GM19455 (cell line): ENCODE measurements at regions not wholly inside any gene's neighbourhood (a gene's known extent, or its start where the extent isn't known, plus 50 kb on each side); places are given as distances from the start of the nearest gene placed in this dataset.
A peak's percentile ranks its signal among the peaks of the same experiment; 100 is the strongest.

Experiments
- ATAC-seq: cut with Tn5 transposase; IDR thresholded peaks from one replicate; pipeline ENCODE4 v1.9.1; 2021; ENCODE audit not compliant: unreplicated experiment

- ATAC-seq: peak; percentile 70
These were observed 234.2 kb upstream of the MEF2C start for GRCh38 chr5:89117124-89117644.

DNA sequence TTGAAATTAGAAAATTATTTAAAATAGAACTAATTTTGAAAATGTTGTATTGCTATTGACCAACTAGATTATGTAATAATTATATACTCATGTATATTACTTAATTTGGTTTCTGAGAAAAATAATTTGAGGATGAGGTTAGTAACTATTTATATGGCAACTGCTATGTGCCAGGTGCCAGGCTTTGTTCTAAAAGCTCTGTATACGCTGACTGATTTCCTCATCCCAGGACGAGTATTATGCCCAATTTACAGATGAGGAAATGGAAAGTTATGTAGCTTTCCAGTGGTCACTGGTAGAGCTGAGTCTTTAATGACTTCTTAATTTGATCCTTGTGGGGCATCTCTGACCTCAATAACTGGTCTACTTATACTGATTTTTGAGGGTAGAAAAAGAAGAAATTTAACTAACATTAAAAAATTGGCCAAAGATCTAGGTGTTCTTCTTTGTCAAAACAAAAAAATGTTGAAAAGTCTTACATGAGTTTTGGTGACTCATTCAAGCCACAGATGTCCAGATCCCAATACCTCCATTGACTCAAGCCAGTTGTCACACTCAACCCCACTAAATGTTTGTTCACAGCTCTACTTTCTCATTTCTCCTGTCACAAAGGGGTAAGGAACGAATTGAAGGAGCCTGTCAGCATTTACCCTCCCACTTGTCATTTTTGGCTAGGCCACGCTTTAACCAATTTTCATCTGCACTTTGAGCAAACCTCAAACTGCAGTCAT is 228.1 kb upstream of the MEF2C start:
- no peak for ATAC-seq

- no peak for ATAC-seq
These were observed 223.5 kb upstream of the MEF2C start for GRCh38 chr5:89106480-89106879.

GRCh38 chr5:89105836-89106235 is 222.9 kb upstream of the MEF2C start:
- ATAC-seq: no peak

- no peak for ATAC-seq
These were observed 222.2 kb upstream of the MEF2C start for GRCh38 chr5:89105171-89105695.

DNA sequence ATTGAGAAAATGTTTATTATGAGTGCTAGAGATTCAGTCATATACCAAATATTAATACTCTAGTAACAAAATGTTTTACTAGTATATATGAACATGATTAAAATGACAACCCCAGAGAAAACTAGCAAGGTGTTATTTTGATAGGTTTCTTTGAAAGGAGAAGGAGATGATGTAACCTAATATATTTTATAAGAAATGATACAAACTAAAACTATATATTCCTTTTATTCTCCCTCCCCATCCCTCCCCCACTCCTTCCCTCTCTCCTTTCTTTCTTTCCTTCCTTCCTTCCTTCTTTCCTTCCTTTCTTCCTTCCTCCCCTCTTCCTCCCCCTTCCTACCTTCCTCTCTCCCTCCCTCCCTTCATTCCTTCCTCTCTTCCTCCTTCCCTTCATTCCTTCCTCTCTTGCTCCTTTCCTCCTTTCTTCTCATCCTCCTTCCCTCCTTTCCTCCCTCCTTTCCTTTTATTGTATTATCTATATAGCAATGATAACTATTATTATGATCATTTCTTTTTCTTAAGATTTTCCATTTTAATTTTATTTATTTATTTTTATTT is 215.3 kb upstream of the MEF2C start:
- no peak for ATAC-seq

- peak; percentile 84 for ATAC-seq
These were observed 214.1 kb upstream of the MEF2C start for GRCh38 chr5:89097103-89097502.

DNA sequence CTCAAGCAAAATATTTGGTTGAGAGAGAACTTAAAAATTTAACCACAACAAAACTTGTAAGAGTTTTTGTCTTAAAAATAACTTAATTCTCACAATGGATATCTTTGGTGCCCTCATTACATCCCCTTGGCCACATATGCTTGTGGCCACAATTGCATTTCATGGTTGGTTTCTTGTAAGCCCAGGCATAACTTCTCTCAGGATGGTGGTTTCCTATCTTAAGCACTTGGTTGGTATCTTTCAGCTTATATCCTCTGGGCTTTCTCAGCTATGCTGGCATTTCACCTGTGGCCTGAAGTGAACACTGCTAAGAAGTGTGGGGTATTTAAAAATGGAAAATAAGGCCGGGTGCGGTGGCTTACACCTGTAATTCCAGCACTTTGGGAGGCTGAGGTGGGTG is 212.4 kb upstream of the MEF2C start:
- no peak for ATAC-seq

GRCh38 chr5:89090037-89090436 is 207.1 kb upstream of the MEF2C start:
- no peak for ATAC-seq

DNA sequence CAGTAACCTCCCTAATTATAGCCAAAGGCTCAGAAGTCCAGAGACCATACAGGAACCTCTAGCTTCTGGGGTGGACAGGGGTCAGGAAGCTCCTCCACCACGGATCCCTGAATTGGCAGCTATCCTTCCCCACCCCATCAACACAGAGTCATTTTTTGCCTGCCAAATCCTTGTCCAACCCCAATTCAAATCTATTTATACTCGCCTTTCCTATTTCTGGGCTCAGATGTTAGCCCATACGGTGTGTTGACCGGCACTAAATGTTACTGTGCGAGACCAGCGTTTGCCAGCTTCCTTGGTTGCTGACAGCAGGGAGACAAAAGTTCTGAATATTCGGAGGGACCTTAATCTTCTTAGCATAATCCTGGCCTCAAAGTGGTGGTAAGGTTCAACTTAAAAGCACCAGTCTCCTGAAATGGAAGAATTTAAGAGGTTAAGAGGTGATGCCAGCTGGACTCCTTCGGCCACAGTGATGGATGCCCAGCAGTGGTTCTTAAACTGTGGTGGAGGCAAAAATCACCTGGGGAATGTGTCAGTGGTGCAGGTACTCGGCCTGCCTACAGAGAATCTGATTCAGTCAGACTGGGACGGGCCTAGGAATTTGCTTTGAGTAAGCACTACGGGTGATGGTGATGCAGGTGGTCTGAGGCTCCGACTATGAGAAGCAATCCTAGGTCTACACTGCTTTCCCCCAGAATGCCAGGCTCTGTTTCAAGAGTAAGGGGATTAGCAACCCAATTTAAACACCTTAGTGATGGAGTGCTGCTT is 204.8 kb upstream of the MEF2C start:
- ATAC-seq: no peak

DNA sequence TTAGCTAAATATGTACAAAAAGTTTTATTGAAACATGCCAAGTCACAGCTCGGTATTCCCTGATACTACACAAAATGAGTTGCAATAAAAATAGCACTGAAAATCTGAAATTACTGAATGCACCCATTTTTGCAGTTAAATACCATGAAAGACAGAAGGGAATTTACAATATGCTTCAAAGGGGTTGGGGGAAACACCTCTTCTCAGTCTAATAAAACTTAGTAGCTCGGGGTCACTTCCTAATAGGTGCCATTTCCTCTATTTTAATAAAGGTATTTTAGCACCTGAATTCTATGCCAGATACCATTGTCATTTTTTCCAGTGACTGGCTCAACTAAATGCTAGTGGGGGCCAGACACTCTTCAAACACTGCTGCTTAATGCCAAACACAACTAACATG is 204.1 kb upstream of the MEF2C start:
- no peak for ATAC-seq

GRCh38 chr5:89086390-89087086 is 203.6 kb upstream of the MEF2C start:
- no peak for ATAC-seq

- ATAC-seq: no peak
These were observed 200.8 kb upstream of the MEF2C start for GRCh38 chr5:89083791-89084190.

DNA sequence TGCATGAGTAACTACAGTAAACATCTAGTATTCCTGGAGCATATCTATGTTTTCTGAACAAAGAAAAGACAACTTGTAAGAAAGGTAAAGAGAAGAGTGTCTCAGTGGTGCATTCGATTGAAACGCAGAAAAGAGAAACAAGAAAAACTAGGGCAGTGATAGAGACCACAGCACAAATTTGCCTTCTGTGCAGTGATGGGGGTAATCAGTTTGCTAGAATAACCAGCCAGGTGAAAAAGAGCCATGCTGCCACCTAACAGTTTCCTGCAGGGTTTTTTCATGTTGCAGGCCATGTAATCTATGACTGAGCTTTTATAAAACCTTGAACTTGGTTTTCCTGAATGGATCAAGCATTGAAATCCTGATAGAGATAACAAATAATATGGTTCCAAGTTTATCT is 198.4 kb upstream of the MEF2C start:
- no peak for ATAC-seq

DNA sequence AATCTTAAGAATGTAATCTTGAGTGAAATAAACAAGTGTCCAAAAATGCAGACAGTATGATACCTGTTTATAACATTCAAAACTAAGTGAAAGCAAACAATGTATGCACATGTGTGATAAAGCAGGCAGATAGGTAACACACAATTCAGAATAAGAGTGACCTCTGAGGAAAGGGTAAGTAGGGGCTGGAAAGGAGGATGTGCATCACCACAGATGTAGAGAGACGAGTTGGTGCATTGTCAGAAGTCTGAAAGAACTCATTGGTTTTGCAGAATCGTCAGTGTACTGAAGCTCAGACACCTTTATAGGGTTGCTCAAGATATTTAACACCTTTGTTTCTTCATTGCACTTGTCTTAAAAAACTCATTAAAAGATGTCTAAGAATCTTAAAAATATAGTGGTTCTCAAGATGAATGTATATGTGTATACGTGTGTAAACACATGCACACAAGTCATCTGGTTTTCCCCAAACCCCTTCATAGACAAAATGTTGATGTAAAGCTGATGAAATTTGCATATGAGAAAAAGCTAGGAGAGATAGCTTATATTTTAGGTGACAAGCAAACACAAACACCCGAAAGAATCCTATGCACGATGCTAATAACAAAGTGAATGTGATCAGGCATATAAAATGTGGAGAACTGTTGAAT is 197.6 kb upstream of the MEF2C start:
- peak; percentile 46 for ATAC-seq

- ATAC-seq: no peak
These were observed 190.1 kb upstream of the MEF2C start for GRCh38 chr5:89072842-89073672.

GRCh38 chr5:89071941-89072331 is 189.0 kb upstream of the MEF2C start:
- ATAC-seq: peak; percentile 69

- ATAC-seq: peak; percentile 56
These were observed 188.3 kb upstream of the MEF2C start for GRCh38 chr5:89071101-89071940.

- no peak for ATAC-seq
These were observed 186.6 kb upstream of the MEF2C start for GRCh38 chr5:89069591-89069990.
